ENCODE measurements at regions not wholly inside any gene's neighbourhood (a gene's known extent, or its start where the extent isn't known, plus 50 kb on each side); places are given as distances from the start of the nearest gene placed in this dataset.

DNA sequence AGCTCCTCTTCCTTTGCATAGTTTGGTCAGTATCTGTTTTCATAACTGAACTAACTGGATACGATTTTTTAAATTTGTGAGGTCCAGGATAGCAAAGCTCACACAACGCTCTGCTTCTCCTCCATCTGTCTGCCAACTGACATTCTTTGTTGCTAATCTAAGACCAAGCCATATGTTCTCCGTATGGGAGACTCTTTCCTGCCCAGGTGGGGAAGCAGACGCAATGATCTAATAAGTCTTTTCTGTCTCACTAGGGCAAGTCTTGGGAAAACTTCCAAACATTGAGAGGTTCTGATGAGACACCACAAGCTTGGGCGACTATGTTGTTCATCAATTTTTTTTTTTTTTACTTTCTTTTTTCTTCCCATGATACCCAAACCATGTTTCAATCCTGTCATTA lies 558.5 kb downstream of the EFNA5 start:
- no peaks in the 10 kb centered on the region for H3K4me1 ChIP-seq (ENCODE audit: control insufficient read depth in 1 of 2, insufficient read depth in 2 of 2, low read length in 2 of 2)
- no peaks in the 10 kb centered on the region for H3K9me3 ChIP-seq (ENCODE audit: control insufficient read depth in 1 of 2, insufficient read depth in 1 of 2, low read depth in 1 of 2, low read length in 2 of 2)
- ChIA-PET CTCF (no interaction called here), POLR2A (no interaction called here), RAD21 (ENCODE audit: low non-redundant PET in 1 of 2, low total read pairs in 2 of 2, uncharacterized antibody in 2 of 2, unreplicated experiment in 2 of 2) (no interaction called here)
- H3K36me3 ChIP-seq (ENCODE audit: control insufficient read depth in 1 of 2, insufficient read depth in 2 of 2, low read length in 2 of 2), result no peaks in the 10 kb centered on the region
- no peak overlapping the region for H3K4me2 ChIP-seq (ENCODE audit: low read length)
- no TSS peak for BruUV-seq (replicated peaks)
- H3K4me3 ChIP-seq (replicated peaks in 1 of 2; ENCODE audit: low read depth in 1 of 2, low read length in 2 of 2), result no peak overlapping the region
- ATAC-seq (no peak), DNase-seq (ENCODE audit: low read depth, low spot score) (no peak)
- H3K27me3 ChIP-seq (ENCODE audit: insufficient read depth, low read length), result no peaks in the 10 kb centered on the region
- H3K27ac ChIP-seq (ENCODE audit: low read depth, low read length), result no peak overlapping the region
- no peak overlapping the region for H3K9ac ChIP-seq (ENCODE audit: low read length)
- intact Hi-C loops (cut with micrococcal nuclease), result no loop called here
- no peak overlapping the region for H2AFZ ChIP-seq (ENCODE audit: low read depth, low read length, poor library complexity, severe bottlenecking)
- H3K79me2 ChIP-seq (ENCODE audit: insufficient read depth, low read length), result no peaks in the 10 kb centered on the region
- H4K20me1 ChIP-seq (ENCODE audit: insufficient read depth), result no peaks in the 10 kb centered on the region
- no peaks in the 10 kb centered on the region for H3K9me2 ChIP-seq (ENCODE audit: insufficient read depth)
- TF ChIP-seq POLR2AphosphoS5 (IDR thresholded peaks at IDR 0.05; ENCODE audit: low read depth, low read length), result no peak

DNA sequence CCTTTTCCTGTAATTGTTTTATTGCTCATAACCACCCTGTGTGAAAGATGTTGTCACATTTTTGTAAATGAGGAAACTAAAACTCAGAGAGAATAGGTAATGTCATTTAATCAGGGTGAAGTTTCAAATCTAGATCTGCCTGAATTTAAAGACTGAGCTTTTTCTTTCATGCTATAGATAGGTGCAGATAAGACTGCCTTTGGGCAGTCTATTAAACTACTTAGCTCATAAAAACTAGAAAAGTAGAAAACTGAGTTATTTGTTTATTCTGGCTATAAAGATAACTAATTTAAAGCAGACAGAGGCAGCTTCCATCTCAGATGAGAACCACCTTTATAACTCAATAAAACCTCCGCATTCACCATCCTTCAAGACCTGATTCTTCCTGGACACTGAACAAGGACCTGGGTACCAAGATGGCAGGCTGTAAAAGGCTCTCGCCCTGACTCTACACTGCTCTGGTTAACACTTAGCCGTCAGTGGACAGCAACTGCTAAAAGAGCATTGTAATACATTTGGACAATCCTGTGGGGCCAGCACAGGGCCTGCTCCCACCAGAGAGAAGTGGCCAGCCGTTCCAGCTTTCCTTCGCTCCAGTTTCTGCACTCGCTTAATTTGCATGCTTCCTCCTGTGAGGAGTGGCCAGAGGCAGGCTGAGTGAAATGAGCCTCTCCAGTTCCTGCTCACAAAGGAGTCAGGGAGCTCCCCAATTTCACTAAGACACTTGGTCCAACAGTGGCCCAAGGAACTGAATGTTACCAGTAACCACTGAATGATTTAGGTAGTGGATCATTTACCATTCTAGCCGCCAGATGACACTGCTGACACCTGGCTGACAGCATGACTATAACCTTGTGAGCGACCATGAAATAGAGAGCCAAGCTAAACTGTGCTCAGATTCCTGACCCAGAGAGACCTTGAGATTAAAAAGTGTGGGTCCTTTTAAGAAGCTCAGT lies 566.4 kb downstream of the EFNA5 start:
- POLR2A ChIA-PET, result no interaction called here

More for the DNA sequence above, 566.4 kb downstream of the EFNA5 start:
- H3K4me3 ChIP-seq (replicated peaks in 1 of 2; ENCODE audit: low read depth in 1 of 2, low read length in 2 of 2), result no peak overlapping the region
- BruUV-seq (replicated peaks), result no TSS peak
- intact Hi-C loops (cut with micrococcal nuclease), result no loop called here
- no peaks in the 10 kb centered on the region for H3K36me3 ChIP-seq (ENCODE audit: control insufficient read depth in 1 of 2, insufficient read depth in 2 of 2, low read length in 2 of 2)
- H3K4me2 ChIP-seq (ENCODE audit: low read length), result no peak overlapping the region
- ATAC-seq (no peak), DNase-seq (ENCODE audit: low read depth, low spot score) (no peak)
- no peaks in the 10 kb centered on the region for H3K79me2 ChIP-seq (ENCODE audit: insufficient read depth, low read length)
- H3K9me2 ChIP-seq (ENCODE audit: insufficient read depth), result no peaks in the 10 kb centered on the region
- H2AFZ ChIP-seq (ENCODE audit: low read depth, low read length, poor library complexity, severe bottlenecking), result no peak overlapping the region
- no peak overlapping the region for H3K27ac ChIP-seq (ENCODE audit: low read depth, low read length)
- no peaks in the 10 kb centered on the region for H3K9me3 ChIP-seq (ENCODE audit: control insufficient read depth in 1 of 2, insufficient read depth in 1 of 2, low read depth in 1 of 2, low read length in 2 of 2)
- H3K4me1 ChIP-seq (ENCODE audit: control insufficient read depth in 1 of 2, insufficient read depth in 2 of 2, low read length in 2 of 2), result no peaks in the 10 kb centered on the region
- ChIA-PET RAD21 (ENCODE audit: low non-redundant PET in 1 of 2, low total read pairs in 2 of 2, uncharacterized antibody in 2 of 2, unreplicated experiment in 2 of 2) (no interaction called here), CTCF (no interaction called here)
- TF ChIP-seq CEBPB (IDR thresholded peaks at IDR 0.05; ENCODE audit: low read depth) (no peak), RAD21 (IDR thresholded peaks at IDR 0.05; ENCODE audit: low read depth) (peak; percentile 24; the same call in 1 of the 2 replicates), CTCF (IDR thresholded peaks at IDR 0.05 in 2 of 3, conservative IDR thresholded peaks at IDR 0.05 in 1 of 3; ENCODE audit: borderline replicate concordance in 1 of 3, insufficient read depth in 1 of 3, low read depth in 2 of 3, low read length in 2 of 3) (0 out of 6 replicates have a peak, but pooled peaks of 1 of the 3 experiments have one; percentile 10)
- no peaks in the 10 kb centered on the region for H3K27me3 ChIP-seq (ENCODE audit: insufficient read depth, low read length)
- no peak overlapping the region for H3K9ac ChIP-seq (ENCODE audit: low read length)
- no peaks in the 10 kb centered on the region for H4K20me1 ChIP-seq (ENCODE audit: insufficient read depth)

Measured in HCT116 (cell line).